OCI-LY3 (cell line): ENCODE measurements at regions not wholly inside any gene's neighbourhood (a gene's known extent, or its start where the extent isn't known, plus 50 kb on each side); places are given as distances from the start of the nearest gene placed in this dataset.
A peak's percentile ranks its signal among the peaks of the same experiment; 100 is the strongest.

Experiments used
- H2AFZ ChIP-seq: fragments of 200-600, 300-600 bp; shearing (Covaris generic); 2 replicates; pipeline ENCODE4 v1.6.0; 2014; ENCODE audit warnings: antibody characterized with exemption, low read depth, low read length
- H3K27ac ChIP-seq: fragments of 200-600, 300-600 bp; sonication (generic); 2 replicates; pipeline ENCODE4 v1.5.1; 2014; ENCODE audit warnings: mild to moderate bottlenecking, low read length, moderate library complexity, mixed read lengths
- H3K27me3 ChIP-seq: fragments of 200-600, 300-600 bp; sonication (generic); 2 replicates; pipeline ENCODE4 v1.6.1; 2014; ENCODE audit warnings: low read depth, low read length, mixed read lengths
- H3K36me3 ChIP-seq: fragments of 200-600, 300-600 bp; sonication (generic); replicated peaks from 2 replicates; pipeline ENCODE3; 2014; ENCODE audit warnings: low read depth, low read length, mixed read lengths
- H3K4me1 ChIP-seq: fragments of 300-600, 200-600 bp; sonication (generic); 2 replicates; pipeline ENCODE4 v1.6.1; 2014; ENCODE audit warnings: low read length, mixed read lengths
- H3K4me2 ChIP-seq: fragments of 200-600, 300-600 bp; sonication (generic); 2 replicates; pipeline ENCODE4 v1.6.1; 2014; ENCODE audit warnings: low read length, mixed read lengths
- H3K4me3 ChIP-seq: fragments of 300-600, 200-600 bp; sonication (generic); 2 replicates; pipeline ENCODE4 v1.5.1; 2014; ENCODE audit warnings: antibody characterized with exemption, mild to moderate bottlenecking, low read length, moderate library complexity
- H3K79me2 ChIP-seq: fragments of 300-600, 200-600 bp; shearing (Covaris generic); 2 replicates; pipeline ENCODE4 v1.6.1; 2014; ENCODE audit warnings: mild to moderate bottlenecking, low read length, mixed read lengths
- H3K9ac ChIP-seq: fragments of 300-600, 200-600 bp; shearing (Covaris generic); 2 replicates; pipeline ENCODE4 v1.6.0; 2014; ENCODE audit warnings: mild to moderate bottlenecking, low read length, moderate library complexity
- H3K9me3 ChIP-seq: fragments of 200-600, 300-600 bp; shearing (Covaris generic); 2 replicates; pipeline ENCODE4 v1.6.1; 2014; ENCODE audit warnings: low read length, mixed read lengths; ENCODE audit not compliant: insufficient read depth
- H4K20me1 ChIP-seq: fragments of 200-600, 300-600 bp; sonication (generic); 2 replicates; pipeline ENCODE4 v1.6.1; 2016; ENCODE audit warnings: low read length, mixed read lengths; ENCODE audit not compliant: insufficient read depth
- EZH2phosphoT487 ChIP-seq: fragments of 200-600 bp; shearing (Covaris generic); IDR thresholded peaks from 2 replicates; pipeline ENCODE4 v1.6.1; 2018; ENCODE audit warnings: antibody characterized with exemption, mixed run types, low read depth
- TF ChIP-seq, protein P1 (sequence below): fragments of 200-600, 300-600 bp; sonication (generic); IDR thresholded peaks from 2 replicates; pipeline ENCODE4 v1.5.1; 2014; ENCODE audit warnings: antibody characterized with exemption, low read length, low read depth

GRCh38 chr19:28609944-28610343, 603.0 kb downstream of the UQCRFS1 start:
- Histone ChIP-seq H3K4me2 (peak overlapping the region; percentile 82), H3K36me3 (peaks cover 82% of the 10 kb centered on the region), H3K9ac (peak overlapping the region; percentile 99; the same call in 1 of the 2 replicates), H3K9me3 (peaks cover 14% of the 10 kb centered on the region; the same call in 1 of the 2 replicates), H4K20me1 (no peaks in the 10 kb centered on the region), H3K4me3 (peak overlapping the region; percentile 79; the same call in 1 of the 2 replicates), H2AFZ (no peak overlapping the region), H3K79me2 (peaks cover 50% of the 10 kb centered on the region), H3K27ac (peak overlapping the region; percentile 96), H3K4me1 (peaks cover 54% of the 10 kb centered on the region), H3K27me3 (no peaks in the 10 kb centered on the region)
- TF ChIP-seq, protein P1, sequence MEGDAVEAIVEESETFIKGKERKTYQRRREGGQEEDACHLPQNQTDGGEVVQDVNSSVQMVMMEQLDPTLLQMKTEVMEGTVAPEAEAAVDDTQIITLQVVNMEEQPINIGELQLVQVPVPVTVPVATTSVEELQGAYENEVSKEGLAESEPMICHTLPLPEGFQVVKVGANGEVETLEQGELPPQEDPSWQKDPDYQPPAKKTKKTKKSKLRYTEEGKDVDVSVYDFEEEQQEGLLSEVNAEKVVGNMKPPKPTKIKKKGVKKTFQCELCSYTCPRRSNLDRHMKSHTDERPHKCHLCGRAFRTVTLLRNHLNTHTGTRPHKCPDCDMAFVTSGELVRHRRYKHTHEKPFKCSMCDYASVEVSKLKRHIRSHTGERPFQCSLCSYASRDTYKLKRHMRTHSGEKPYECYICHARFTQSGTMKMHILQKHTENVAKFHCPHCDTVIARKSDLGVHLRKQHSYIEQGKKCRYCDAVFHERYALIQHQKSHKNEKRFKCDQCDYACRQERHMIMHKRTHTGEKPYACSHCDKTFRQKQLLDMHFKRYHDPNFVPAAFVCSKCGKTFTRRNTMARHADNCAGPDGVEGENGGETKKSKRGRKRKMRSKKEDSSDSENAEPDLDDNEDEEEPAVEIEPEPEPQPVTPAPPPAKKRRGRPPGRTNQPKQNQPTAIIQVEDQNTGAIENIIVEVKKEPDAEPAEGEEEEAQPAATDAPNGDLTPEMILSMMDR, result no peak
- TF ChIP-seq EZH2phosphoT487, result no peak

- peaks cover 8% of the 10 kb centered on the region; the same call in 1 of the 2 replicates for H3K9me3 ChIP-seq
Measured at GRCh38 chr19:28609091-28609755, 603.7 kb downstream of the UQCRFS1 start.

GRCh38 chr19:28608292-28608691, 604.7 kb downstream of the UQCRFS1 start:
- TF ChIP-seq EZH2phosphoT487, result no peak
- TF ChIP-seq, protein P1, result no peak
- Histone ChIP-seq H3K79me2 (peaks cover 59% of the 10 kb centered on the region), H3K27ac (peak overlapping the region; percentile 96), H3K4me2 (peak overlapping the region; percentile 82), H3K27me3 (no peaks in the 10 kb centered on the region), H3K9me3 (no peaks in the 10 kb centered on the region), H3K4me3 (peak overlapping the region; percentile 79), H3K9ac (peak overlapping the region; percentile 99), H3K4me1 (peaks cover 70% of the 10 kb centered on the region), H3K36me3 (peaks cover 65% of the 10 kb centered on the region), H2AFZ (no peak overlapping the region), H4K20me1 (no peaks in the 10 kb centered on the region)

More at GRCh38 chr19:28609091-28609755, 603.7 kb downstream of the UQCRFS1 start:
- peaks cover 57% of the 10 kb centered on the region for H3K79me2 ChIP-seq
- H4K20me1 ChIP-seq, result no peaks in the 10 kb centered on the region
- peaks cover 74% of the 10 kb centered on the region for H3K36me3 ChIP-seq
- peak overlapping the region; percentile 82 for H3K4me2 ChIP-seq
- no peak overlapping the region for H2AFZ ChIP-seq
- H3K4me1 ChIP-seq, result peaks cover 61% of the 10 kb centered on the region
- TF ChIP-seq, protein P1, result no peak
- TF ChIP-seq EZH2phosphoT487, result no peak
- peak overlapping the region; percentile 96 for H3K27ac ChIP-seq
- peak overlapping the region; percentile 79 for H3K4me3 ChIP-seq
- H3K9ac ChIP-seq, result peak overlapping the region; percentile 99
- H3K27me3 ChIP-seq, result no peaks in the 10 kb centered on the region

DNA sequence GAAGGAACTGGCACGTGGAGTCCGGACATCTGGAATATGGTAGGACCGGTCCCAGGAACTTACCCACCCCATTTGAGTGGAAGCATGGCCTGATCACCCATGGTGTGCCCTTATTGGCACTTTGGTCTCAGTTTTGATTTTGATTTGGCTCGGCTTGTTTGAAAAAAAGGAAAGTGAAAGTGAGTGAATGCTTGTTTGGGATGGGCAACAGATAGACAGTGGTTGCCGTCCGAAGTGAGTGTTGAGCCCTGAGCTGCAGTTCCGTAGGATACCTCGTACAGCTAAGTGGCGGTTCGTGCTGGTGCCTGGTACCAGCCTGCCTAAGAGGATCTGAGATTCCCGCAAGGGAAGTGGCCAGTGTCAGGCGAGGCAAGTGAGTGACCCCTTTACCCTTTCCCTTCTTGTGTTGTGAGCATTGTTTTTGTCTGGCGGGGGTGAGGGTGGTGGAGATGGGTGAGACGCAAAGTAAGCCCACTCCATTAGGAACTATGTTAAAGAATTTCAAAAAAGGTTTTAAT, 605.8 kb downstream of the UQCRFS1 start:
- Histone ChIP-seq H3K36me3 (peaks cover 54% of the 10 kb centered on the region), H3K4me1 (peaks cover 82% of the 10 kb centered on the region), H3K4me3 (peak overlapping the region; percentile 79), H2AFZ (no peak overlapping the region; the same call in 1 of the 2 replicates), H3K27me3 (no peaks in the 10 kb centered on the region), H4K20me1 (no peaks in the 10 kb centered on the region), H3K4me2 (peak overlapping the region; percentile 82), H3K9ac (peak overlapping the region; percentile 99), H3K79me2 (peaks cover 59% of the 10 kb centered on the region), H3K27ac (peak overlapping the region; percentile 96), H3K9me3 (no peaks in the 10 kb centered on the region)
- TF ChIP-seq, protein P1, result no peak
- TF ChIP-seq EZH2phosphoT487, result no peak
